ENCODE measurements at regions not wholly inside any gene's neighbourhood (a gene's known extent, or its start where the extent isn't known, plus 50 kb on each side); places are given as distances from the start of the nearest gene placed in this dataset.

- ATAC-seq: no peak
Observed at GRCh38 chr16:82567175-82567574, 59.6 kb upstream of the CDH13 start.

DNA sequence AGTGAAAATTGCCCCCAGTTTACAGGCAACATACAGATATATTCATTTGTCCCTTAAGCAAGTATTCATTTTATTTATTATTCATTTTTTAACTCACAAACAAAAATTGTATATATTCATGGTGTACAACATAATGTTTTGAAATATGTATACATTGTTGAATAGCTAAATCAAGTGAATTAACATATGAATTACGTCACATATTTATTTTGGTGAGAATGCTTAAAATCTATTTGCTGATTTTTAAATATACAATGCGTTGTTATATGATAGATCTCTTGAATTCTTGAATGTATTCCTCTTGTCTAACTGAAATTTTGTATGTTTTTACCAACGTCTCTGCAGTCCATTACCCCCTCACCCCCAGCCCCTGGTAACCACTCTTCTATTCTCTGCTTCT is 63.4 kb upstream of the CDH13 start:
- no peak for ATAC-seq

- ATAC-seq: no peak
Observed at GRCh38 chr16:82562183-82562683, 64.5 kb upstream of the CDH13 start.

DNA sequence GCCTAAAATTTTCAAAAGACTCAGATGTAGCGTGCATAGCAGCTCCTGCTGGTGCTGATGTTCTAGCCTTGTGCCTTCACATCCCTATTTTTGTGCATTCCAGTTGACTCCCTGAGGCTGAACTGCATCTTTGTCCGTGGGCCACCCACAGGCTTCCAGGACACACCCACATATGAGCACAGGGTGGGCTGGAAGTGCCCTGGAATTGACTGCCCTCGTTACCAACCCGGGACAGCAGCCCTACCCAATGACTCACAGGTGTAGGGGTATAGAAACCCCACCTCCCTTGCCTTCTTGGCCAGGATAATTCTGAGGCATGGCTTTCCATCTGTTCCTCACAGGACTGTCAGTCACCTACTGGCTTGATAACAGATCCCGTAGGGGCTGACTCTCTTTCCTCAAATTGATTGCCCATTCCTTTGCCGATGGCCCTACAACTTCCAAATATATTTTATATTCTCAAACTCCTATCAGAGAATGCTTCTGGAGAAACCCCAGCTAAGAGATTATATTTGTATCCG is 65.9 kb upstream of the CDH13 start:
- no peak for ATAC-seq

DNA sequence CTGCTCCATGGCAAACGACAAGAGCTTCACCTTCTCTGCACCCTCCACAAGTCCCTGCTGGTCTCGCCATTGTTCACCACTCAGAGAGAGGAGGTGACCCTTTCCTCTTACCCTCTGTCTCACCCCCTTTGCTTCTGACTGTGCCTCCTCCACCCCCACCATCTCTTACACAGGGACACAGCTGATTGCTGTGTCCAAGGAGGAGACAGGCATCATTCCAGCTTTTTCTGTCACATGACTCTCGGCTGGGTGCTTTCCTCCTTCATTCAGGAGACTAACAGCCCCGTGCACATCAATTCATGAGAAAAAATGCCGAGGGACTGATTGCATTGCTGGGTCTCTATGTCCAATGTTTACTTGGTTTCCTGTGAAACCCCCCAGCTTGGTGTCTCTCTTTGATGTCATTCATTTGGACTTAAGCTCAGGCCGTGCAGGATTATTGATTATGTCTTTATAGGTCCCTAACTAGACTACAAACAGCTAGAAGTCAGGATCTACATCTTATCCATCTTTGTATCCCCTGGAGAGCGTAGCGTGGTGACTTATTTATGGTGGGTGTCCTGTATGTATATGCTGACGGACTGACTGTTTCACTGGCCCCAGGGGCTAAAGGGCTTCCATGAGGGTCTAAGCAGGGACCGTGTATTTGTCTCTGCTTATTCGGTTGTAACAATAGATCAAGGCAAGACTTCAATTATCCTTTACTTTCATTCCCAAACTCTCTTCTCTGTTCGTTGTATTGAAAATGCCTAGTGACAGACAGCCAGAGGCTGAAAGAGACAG is 82.2 kb upstream of the CDH13 start:
- ATAC-seq: no peak

DNA sequence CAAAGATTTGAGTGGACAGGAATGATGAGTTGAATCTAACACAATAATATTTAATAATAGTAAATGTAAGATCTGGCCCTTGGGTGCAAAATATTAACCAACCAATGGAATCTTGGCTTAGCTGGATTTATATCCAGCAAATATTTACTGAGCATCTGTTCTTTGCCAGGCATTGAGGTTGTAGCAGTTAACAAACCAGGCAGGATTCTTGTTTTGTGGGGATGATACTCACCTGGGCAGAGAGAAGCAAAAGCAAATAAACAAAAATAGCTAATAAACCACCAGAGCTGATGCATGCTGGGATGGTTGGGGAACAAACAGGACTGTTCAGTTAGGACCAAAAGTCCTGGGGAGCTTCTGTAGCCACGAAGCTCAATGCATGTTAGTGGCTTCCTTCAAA is 84.1 kb upstream of the CDH13 start:
- no peak for ATAC-seq

DNA sequence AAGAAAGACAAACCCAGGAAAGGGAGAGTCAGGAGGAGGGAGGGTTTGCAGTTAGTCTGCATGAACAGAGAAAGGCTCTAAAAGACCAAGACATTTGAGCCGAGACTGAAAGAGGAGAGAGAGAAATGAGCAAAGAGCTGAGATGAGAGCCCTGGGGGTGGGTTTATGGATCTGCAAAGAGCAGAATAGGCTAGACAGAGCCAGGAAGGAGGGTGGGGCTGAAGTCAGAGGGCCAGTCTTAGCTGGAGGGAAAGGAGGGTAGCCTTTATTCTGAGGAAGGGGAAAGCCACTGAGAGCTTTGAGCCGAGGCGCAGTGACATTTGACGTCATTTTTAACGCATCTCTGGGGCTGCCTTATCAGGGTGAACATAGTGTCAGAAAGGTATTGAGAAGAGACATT is 85.7 kb upstream of the CDH13 start:
- no peak for ATAC-seq

GRCh38 chr16:82535764-82536163 is 91.0 kb upstream of the CDH13 start:
- ATAC-seq: no peak

DNA sequence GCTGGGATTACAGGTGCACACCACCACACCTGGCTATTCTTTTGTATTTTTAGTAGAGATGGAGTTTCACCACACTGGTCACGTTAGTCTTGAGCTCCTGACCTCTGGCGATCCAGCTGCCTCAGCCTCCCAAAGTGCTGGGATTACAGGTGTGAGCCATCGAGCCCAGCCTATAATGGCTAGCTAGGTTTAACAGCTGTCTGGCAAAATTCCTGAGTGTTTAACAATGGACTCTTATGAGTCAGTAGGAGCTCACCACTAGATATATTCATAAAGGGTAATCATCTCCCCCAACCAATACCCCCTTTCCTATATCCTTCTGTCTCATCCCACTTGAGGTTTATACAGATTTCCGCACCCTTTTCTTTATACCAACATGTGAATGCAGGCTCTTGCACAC is 91.5 kb upstream of the CDH13 start:
- ATAC-seq: no peak

DNA sequence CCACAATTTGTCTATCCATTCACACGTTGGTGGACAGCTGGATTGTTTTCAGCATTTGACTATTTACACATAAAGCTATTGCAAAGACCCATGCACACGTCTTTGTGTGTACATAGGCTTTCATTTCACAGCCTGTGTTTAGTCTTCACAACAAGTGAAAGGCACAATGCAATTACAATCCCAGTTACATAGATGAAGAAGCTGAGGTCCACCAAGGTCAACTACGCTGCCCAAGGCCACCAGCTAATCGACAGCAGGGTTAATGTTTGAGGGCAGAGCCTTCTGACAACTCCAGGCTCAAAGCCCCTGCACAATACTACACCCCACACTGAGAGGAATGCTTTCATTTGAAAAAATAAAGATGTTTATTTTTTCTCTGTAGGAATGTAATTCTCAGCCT is 93.6 kb upstream of the CDH13 start:
- ATAC-seq: no peak

GRCh38 chr16:82530883-82531282 is 95.9 kb upstream of the CDH13 start:
- no peak for ATAC-seq

- ATAC-seq: no peak
Observed at GRCh38 chr16:82527101-82527500, 99.7 kb upstream of the CDH13 start.

DNA sequence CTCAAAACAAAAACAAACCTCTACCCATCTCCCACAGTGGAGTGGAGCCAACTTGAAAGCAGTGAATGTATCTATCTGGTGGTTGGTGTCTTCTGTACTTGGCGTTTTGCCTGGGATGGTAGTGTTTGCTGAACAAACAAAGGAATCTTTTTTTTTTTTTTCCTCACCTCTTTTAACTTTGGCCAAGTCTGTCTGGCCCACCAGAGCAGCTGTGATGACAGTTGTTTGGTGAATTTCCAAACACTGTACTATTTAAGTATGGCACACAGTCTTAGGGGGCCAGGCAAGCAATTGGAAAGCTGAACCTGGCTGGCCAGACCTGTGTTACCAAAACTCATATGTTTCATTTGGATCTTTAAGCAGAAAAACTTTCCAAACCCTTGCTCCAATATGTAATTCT is 101.8 kb upstream of the CDH13 start:
- ATAC-seq: no peak

- no peak for ATAC-seq
Observed at GRCh38 chr16:82523815-82524214, 103.0 kb upstream of the CDH13 start.

- no peak for ATAC-seq
Observed at GRCh38 chr16:82522026-82522425, 104.7 kb upstream of the CDH13 start.

DNA sequence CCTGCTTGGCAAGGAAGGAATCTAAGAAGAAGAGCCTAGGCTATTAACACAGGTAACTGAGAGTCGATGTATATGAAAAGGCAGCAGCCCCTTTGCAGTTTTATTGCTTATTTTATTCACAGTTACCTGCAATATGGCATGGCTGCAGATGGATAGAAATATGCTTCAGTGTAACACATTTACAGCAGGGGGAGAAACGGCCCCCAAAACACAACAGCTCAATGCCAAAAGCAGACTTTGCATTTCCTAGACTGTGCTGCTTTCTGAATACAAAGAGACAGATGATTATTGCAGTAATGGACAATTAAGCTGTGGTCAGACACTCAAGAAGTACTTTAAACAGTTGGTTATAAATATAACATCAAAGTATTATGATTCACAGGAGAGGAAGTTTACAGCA is 108.0 kb upstream of the CDH13 start:
- ATAC-seq: no peak

DNA sequence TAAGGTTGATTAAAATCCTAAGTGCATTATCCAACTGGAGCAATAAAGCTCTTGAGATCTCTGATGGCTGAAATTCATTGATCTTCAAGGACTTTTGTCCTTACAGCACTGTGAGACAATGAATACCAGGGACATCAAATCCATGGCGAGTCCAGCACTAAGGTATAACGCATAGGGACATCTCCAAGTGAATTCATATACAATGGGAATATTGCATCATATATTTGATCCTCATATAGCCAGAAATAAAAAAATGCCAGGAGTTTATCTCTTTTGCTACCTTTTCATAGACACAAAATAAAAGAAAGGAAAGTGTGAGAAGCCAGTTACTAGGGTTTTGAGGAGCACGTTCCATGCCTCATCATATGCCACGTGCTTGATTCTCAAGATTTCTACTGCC is 112.5 kb upstream of the CDH13 start:
- ATAC-seq: no peak

- ATAC-seq: no peak
Observed at GRCh38 chr16:82510789-82511305, 115.9 kb upstream of the CDH13 start.

DNA sequence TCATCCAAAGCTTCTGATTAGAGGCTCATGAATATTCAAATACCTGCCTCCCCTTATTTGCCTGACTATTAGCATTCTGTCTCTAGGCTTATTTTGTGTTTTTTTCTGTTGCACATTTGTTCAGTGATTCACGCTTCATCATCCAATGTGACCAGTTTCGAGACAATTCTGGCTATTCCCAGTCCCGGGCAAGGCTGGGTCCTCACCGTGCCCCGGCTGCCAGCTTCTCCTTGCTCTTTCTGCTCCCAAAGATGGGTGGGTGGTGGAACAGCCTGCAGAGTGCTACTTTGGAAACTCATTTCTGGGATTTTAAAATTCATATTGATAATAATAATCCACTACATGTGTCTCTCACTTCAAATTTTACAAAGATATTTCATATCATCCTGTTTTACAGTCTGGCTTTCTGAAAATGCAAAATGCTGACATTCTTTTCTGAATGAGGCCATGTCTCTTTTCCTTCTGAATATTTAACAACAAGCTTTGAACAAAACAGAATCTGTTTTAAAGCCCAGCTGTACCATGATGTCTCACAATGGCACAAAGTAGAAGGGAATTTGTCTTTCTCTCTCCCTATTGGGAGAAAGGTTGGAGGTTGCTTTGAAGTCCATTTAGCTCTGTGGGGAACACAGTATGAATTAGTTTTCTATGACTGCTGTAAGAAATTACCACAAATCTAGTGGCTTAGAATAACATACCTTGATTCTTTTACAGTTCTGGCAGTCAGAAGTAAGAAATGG is 116.9 kb upstream of the CDH13 start:
- ATAC-seq: no peak

- no peak for ATAC-seq
Observed at GRCh38 chr16:82506692-82507670, 119.8 kb upstream of the CDH13 start.

DNA sequence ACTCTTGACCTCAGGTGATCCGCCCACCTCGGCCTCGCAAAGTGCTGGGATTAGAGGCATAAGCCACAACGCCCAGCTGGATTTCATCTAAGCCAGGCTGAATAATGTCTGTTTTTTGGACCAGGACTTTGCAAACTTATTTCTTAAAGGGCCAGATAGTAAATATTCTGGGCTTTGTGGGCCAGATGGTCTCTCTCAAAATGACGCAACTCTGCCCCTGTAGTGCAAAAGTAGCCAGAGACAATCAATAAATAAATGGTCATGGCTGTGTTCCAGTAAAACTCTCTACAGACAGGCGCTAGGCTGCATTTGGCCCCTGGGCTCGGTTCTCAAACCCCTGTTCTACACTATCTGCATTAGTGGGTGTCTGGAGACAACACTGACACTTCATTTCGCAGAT is 121.9 kb upstream of the CDH13 start:
- no peak for ATAC-seq

DNA sequence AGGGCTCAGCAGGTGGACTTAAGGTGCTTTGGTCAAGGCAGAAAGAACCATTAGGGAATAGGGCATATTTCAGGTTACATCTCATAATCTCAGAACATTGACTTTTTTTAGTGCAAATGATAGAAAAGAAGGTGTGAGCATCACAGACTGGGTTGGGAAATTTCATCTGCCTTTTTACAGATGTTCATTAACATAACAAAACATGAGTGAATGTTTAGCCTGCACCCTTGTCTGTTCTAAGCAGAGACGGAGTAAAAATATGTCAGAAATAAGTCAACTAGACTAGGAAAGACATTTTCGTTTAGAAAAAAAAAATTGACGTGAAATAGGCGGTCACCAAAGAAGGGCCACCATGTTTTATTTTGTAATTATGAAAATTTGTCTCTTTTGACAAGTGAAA is 127.5 kb upstream of the CDH13 start:
- no peak for ATAC-seq

All from esophagus mucosa (tissue), 1 donor.